Heart left ventricle (tissue), 16 donors: ENCODE measurements at regions not wholly inside any gene's neighbourhood (a gene's known extent, or its start where the extent isn't known, plus 50 kb on each side); places are given as distances from the start of the nearest gene placed in this dataset.

Source experiments
- ATAC-seq, 4 donors: fragments of 200-7000 bp; cut with Tn5 transposase; one replicate each; pipeline ENCODE4 v1.9.1; 2020 to 2022; ENCODE audit warnings: moderate library complexity in 4 of 4, mild to moderate bottlenecking in 3 of 4, moderate number of reproducible peaks in 1 of 4
- DNase-seq, 5 donors: peaks; one replicate each; pipeline ENCODE4 v3.0.0-alpha.2; 2020
- H3K27ac ChIP-seq, 12 donors: fragments of 200-600 bp; sonication (generic) in 4 of 12; one replicate each; pipeline versions ENCODE4 v1.5.0 to v1.8.0; 2016 to 2022; ENCODE audit warnings: mild to moderate bottlenecking in 2 of 12
- H3K27me3 ChIP-seq, 9 donors: fragments of 200-600 bp; sonication (generic) in 2 of 9; one replicate each; pipeline versions ENCODE4 v1.5.1 to v1.8.0; 2016 to 2022; ENCODE audit warnings: mild to moderate bottlenecking in 3 of 9
- H3K36me3 ChIP-seq, 9 donors: fragments of 200-600 bp; sonication (generic) in 2 of 9; one replicate each; pipeline versions ENCODE4 v1.5.0 to v1.8.0; 2018 to 2022; ENCODE audit warnings: mild to moderate bottlenecking in 2 of 9
- H3K4me1 ChIP-seq, 12 donors: fragments of 200-600 bp; sonication (generic) in 4 of 12; one replicate each; pipeline versions ENCODE4 v1.5.0 to v1.8.0; 2016 to 2022; ENCODE audit warnings: mild to moderate bottlenecking in 3 of 12
- H3K4me3 ChIP-seq, 12 donors: fragments of 200-600 bp; sonication (generic) in 4 of 12; one replicate each; pipeline versions ENCODE4 v1.5.0 to v1.8.0; 2017 to 2022; ENCODE audit warnings: mild to moderate bottlenecking in 9 of 12, moderate library complexity in 4 of 12
- H3K9me3 ChIP-seq, 12 donors: fragments of 200-600 bp; sonication (generic) in 4 of 12; one replicate each; pipeline versions ENCODE4 v1.5.0 to v1.8.0; 2016 to 2022; ENCODE audit warnings: mild to moderate bottlenecking in 1 of 12
- CTCF ChIP-seq, 12 donors: fragments of 200-600 bp; sonication (generic) in 4 of 12; IDR thresholded peaks; one replicate each; pipeline versions ENCODE4 v1.5.0 to v1.8.0; 2018 to 2022; ENCODE audit warnings: antibody characterized with exemption in 12 of 12, mild to moderate bottlenecking in 5 of 12
- POLR2A ChIP-seq, 2 donors: fragments of 450-650 bp; IDR thresholded peaks; one replicate each; pipeline ENCODE4 v1.6.1; 2017; ENCODE audit warnings: antibody characterized with exemption in 2 of 2, mild to moderate bottlenecking in 2 of 2, moderate library complexity in 2 of 2
- WGBS, 4 donors: extraction: QIAGEN DNeasy Blood & Tissue Kit in 2 of 4; methylation state at CpG; one replicate each; pipeline versions ENCODE4 v1.1.5 to v1.1.7; 2013 to 2018; 5-methylcytosine and 5-hydroxymethylcytosine counted together
- intact Hi-C, 10 donors: fragments of 100-400 bp; cut with DNase I; formaldehyde crosslinking; loops; one replicate each; pipeline versions ENCODE4 v1.11.1 to v1.14.2; 2022
- donor health status: ischemic (EF 13 %, LVEDD 7.1; RV severe dilation, severe dysfunction).
- donor health status: healthy with polysubstance abuse.
- donor health status: DM: no; HTN: yes; CAD: no.
- donor health status: DM: no; HTN: no; CAD: no.
- donor health status: ischemic (EF 25% LVEDD 6.9; RV normal size, moderate dysfunction).
- donor health status: ischemic (EF 25% LVEDD 5.7; RV mildly dilated, moderate dysfunction).
- donor health status: healthy.
- donor health status: DM: yes; HTN: yes; CAD: no.
- donor health status: ischemic (EF 35%, LVEDD 5.7; RV mildly dilated, moderate dysfunction).
- donor health status: nonischemic (EF 11% LVEDD 7.7; RV severe dilation, severe dysfunction).
- donor health status: DM: yes; HTN: yes; CAD: no.
- donor health status: PGD.
- donor health status: ischemic (EF 29% LVEDD 5.4; RV normal size, mild dysfunction).
- donor health status: nonischemic (EF 23%, LVEDD 6.1; RV moderate dilation, normal function).

GRCh38 chr6:28816339-28816908 lies 107.4 kb downstream of the TRIM27 start:
- peaks cover 46 to 100% (median 92%) of the 10 kb centered on the region in 9 donors for H3K27me3 ChIP-seq
- H3K9me3 ChIP-seq, result no peaks in the 10 kb centered on the region
- 6 to 11% (median 8%) methylated on average over 15 of the region's 15 CpGs for WGBS, 4 donors
- ATAC-seq (no peak), DNase-seq (no peak)
- peaks cover 0 to 6% (median 0%) of the 10 kb centered on the region in 12 donors for H3K4me1 ChIP-seq
- intact Hi-C loops, result no loop called here
- no peak overlapping the region for H3K27ac ChIP-seq
- no peaks in the 10 kb centered on the region for H3K36me3 ChIP-seq
- TF ChIP-seq POLR2A (IDR thresholded peaks at IDR 0.05) (no peak), CTCF (IDR thresholded peaks at IDR 0.05) (no peak)
- no peak overlapping the region for H3K4me3 ChIP-seq

GRCh38 chr6:28816909-28817807 lies 106.6 kb downstream of the TRIM27 start:
- no peak for DNase-seq
- intact Hi-C loops, result no loop called here
- Histone ChIP-seq H3K4me1 (peaks cover 0 to 6% (median 0%) of the 10 kb centered on the region in 12 donors), H3K4me3 (no peak overlapping the region), H3K36me3 (no peaks in the 10 kb centered on the region), H3K27me3 (peaks cover 44 to 100% (median 87%) of the 10 kb centered on the region in 9 donors), H3K9me3 (no peaks in the 10 kb centered on the region), H3K27ac (no peak overlapping the region)
- TF ChIP-seq CTCF (IDR thresholded peaks at IDR 0.05) (no peak), POLR2A (IDR thresholded peaks at IDR 0.05) (no peak)
- 4 to 5% (median 4%) methylated on average over 27 of the region's 27 CpGs for WGBS, 4 donors
- ATAC-seq, result no peak

GRCh38 chr6:28817808-28818145 lies 106.0 kb downstream of the TRIM27 start:
- peaks cover 42 to 100% (median 83%) of the 10 kb centered on the region in 9 donors for H3K27me3 ChIP-seq
- H3K4me3 ChIP-seq, result no peak overlapping the region
- WGBS, 4 donors, result 4 to 11% (median 10%) methylated on average over 7 of the region's 7 CpGs

More at GRCh38 chr6:28817808-28818145, 106.0 kb downstream of the TRIM27 start:
- DNase-seq (no peak), ATAC-seq (no peak)
- H3K4me1 ChIP-seq, result peaks cover 0 to 6% (median 0%) of the 10 kb centered on the region in 12 donors
- H3K36me3 ChIP-seq, result no peaks in the 10 kb centered on the region
- intact Hi-C loops, result no loop called here
- no peaks in the 10 kb centered on the region for H3K9me3 ChIP-seq
- TF ChIP-seq POLR2A (IDR thresholded peaks at IDR 0.05) (no peak), CTCF (IDR thresholded peaks at IDR 0.05) (no peak)
- H3K27ac ChIP-seq, result no peak overlapping the region
